OCI-LY1 (cell line): ENCODE measurements at regions not wholly inside any gene's neighbourhood (a gene's known extent, or its start where the extent isn't known, plus 50 kb on each side); places are given as distances from the start of the nearest gene placed in this dataset.

Experiments used
- EZH2 ChIP-seq: fragments of 200-600 bp; sonication (generic), shearing (Covaris generic); IDR thresholded peaks from 2 replicates; pipeline ENCODE4 v1.8.0; 2017; ENCODE audit warnings: borderline replicate concordance, mixed run types, mild to moderate bottlenecking, antibody characterized with exemption, low read length, moderate library complexity, mixed read lengths
- TF ChIP-seq, protein P1 (sequence below): fragments of 200-600 bp; sonication (generic), shearing (Covaris generic); IDR thresholded peaks from 2 replicates; pipeline ENCODE4 v1.5.1; 2017; ENCODE audit warnings: mild to moderate bottlenecking, antibody characterized with exemption, low read length, moderate library complexity, mixed read lengths

GRCh38 chr9:18077941-18078678 lies 395.8 kb upstream of the ADAMTSL1 start:
- no peak for TF ChIP-seq EZH2
- TF ChIP-seq, protein P1, sequence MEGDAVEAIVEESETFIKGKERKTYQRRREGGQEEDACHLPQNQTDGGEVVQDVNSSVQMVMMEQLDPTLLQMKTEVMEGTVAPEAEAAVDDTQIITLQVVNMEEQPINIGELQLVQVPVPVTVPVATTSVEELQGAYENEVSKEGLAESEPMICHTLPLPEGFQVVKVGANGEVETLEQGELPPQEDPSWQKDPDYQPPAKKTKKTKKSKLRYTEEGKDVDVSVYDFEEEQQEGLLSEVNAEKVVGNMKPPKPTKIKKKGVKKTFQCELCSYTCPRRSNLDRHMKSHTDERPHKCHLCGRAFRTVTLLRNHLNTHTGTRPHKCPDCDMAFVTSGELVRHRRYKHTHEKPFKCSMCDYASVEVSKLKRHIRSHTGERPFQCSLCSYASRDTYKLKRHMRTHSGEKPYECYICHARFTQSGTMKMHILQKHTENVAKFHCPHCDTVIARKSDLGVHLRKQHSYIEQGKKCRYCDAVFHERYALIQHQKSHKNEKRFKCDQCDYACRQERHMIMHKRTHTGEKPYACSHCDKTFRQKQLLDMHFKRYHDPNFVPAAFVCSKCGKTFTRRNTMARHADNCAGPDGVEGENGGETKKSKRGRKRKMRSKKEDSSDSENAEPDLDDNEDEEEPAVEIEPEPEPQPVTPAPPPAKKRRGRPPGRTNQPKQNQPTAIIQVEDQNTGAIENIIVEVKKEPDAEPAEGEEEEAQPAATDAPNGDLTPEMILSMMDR = no peak
